ENCODE measurements at regions not wholly inside any gene's neighbourhood (a gene's known extent, or its start where the extent isn't known, plus 50 kb on each side); places are given as distances from the start of the nearest gene placed in this dataset.

DNA sequence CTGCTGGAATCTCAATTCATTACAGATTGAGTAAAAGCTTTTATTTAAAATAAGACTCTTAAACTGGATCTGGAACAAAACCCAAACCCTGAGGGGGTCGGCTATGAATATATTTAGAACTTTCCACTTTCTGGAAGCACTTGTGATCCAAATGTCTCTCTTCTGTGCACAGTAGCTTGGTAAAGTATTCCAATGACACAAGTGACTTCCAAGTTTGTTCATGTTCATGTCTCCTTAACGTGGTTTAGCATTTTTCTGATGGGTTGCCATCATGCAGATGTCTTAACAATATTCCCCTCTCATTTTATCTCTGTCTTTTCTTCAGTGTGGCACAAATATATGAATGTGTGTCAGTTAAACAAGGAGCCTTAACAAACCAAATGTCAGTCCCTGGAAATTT, 191.9 kb upstream of the SORCS1 start:
- TF ChIP-seq, protein P1, sequence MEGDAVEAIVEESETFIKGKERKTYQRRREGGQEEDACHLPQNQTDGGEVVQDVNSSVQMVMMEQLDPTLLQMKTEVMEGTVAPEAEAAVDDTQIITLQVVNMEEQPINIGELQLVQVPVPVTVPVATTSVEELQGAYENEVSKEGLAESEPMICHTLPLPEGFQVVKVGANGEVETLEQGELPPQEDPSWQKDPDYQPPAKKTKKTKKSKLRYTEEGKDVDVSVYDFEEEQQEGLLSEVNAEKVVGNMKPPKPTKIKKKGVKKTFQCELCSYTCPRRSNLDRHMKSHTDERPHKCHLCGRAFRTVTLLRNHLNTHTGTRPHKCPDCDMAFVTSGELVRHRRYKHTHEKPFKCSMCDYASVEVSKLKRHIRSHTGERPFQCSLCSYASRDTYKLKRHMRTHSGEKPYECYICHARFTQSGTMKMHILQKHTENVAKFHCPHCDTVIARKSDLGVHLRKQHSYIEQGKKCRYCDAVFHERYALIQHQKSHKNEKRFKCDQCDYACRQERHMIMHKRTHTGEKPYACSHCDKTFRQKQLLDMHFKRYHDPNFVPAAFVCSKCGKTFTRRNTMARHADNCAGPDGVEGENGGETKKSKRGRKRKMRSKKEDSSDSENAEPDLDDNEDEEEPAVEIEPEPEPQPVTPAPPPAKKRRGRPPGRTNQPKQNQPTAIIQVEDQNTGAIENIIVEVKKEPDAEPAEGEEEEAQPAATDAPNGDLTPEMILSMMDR (IDR thresholded peaks at IDR 0.05) = no peak
- TF ChIP-seq EZH2 (IDR thresholded peaks at IDR 0.05; ENCODE audit: borderline replicate concordance, insufficient read depth, low read depth, low read length, poor library complexity, severe bottlenecking) = no peak

All from B cell (primary cell).